SKM-1 treated with dmso at 0.1 percent for 144 hours (cell line): ENCODE measurements at regions not wholly inside any gene's neighbourhood (a gene's known extent, or its start where the extent isn't known, plus 50 kb on each side); places are given as distances from the start of the nearest gene placed in this dataset.

ENCODE experiments used
- DNase-seq: peaks from one replicate; lab custom pipeline; 2025; ENCODE audit not compliant: unreplicated experiment; lab: John Stamatoyannopoulos, UW

DNA sequence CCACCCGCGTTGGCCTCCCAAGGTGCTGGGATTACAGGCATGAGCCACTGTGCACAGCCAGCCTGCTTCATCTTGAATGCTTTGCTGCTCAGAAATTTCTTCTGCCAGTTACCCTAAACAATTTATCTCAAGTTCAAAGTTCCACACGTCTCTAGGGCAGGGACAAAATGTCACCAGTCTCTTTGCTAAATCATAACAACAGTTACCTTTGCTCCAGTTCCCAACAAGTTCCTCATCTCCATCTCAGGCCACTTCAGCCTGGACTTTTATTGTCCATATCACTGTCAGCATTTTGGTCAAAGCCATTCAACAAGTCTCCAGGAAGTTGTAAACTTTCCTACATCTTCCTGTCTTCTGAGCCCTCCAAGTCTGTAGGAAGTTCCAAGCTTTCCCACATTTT lies 159.5 kb upstream of the DYRK2 start:
- DNase-seq = no peak

DNA sequence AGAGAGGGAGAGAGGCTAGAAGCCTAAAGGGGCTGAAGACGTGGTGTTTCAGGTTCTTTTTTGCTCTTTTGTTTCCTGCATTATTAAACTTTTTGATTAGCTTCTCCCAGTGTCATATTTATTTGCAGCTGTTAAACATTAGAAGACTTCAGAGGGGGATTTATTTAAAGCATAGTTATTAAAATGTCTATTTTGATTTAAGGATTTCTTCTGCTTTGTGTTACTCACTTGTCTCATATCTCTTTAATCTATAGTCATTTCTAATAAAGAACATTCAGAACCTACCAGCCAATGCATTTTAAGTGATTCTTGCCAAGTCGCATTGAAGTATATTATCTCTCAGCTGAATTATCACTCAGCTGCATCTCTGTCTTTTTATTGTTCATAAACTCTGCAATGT lies 152.0 kb upstream of the DYRK2 start:
- no peak for DNase-seq

DNA sequence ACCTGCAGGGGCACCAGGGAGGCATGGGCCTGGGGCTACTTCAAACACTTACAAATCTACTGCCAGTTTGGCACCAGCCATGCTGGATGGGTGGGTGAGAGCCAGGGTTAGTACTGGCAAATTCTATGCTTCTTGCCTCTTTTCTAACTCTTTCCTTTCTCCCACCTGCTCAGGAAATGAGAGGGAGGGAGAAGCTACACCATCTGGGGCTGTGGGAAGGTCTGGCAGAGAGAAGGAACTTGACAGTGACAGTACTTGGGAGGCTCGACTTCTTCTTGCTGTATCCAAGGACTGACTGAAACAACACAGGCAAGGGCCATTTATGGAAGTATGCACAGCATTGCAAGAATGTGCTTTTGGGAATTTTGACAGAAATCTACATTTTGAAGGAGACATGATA lies 149.6 kb upstream of the DYRK2 start:
- DNase-seq = no peak

DNA sequence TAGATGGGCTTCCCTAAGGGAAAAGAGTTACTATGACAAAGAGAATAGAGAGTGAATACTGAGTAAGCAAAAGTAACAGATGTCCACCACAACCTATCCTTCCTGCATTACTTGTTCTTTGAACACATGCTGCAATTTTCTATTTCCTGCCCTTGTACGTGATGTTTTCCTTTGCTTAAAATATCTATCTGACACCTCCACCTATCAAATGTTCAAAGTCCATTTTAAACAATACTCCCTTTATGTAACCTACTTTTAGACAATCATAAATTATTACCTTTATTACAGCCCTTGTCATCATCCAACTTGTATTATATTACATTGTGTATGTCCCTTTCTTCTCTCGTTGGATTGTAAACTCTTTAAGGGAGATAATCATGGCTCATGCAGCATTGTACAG lies 147.2 kb upstream of the DYRK2 start:
- DNase-seq = no peak

DNA sequence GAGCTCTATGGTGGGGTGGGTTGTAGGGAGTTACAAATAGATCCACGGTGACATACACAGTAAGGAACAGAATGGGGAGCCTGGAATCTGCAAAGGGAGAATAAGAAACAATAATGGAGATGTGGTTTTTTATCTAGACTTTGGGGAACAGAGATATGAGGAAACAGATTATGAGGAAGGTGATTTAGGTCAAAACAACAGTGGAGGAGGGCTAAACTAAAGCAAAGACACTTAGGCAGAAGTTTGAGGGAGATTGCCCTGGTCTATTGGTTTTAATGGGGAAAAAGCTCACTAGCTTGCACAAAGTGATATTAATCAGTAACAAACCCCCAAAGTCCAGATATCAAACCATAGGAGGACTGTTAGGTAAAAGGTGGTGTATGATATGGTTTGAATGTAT lies 144.5 kb upstream of the DYRK2 start:
- DNase-seq = no peak

DNA sequence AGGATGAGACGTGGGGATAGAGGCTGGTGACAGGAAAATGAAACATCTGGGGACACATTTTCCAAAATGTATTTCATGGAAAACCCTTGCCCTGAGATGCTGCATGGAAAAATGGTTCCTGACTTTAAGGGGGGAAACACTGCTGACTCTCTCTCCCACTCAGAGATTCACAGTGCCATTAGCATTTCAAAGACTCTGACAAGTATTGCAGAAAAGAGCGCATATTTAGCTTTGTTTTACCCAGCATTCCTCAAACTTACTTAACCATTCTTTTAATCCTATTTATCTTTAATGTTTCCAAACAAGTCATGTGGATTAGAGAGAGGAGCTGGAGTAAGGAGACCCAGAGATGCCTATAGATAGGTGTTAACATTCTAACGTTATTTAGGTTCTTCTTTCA lies 141.8 kb upstream of the DYRK2 start:
- no peak for DNase-seq

DNA sequence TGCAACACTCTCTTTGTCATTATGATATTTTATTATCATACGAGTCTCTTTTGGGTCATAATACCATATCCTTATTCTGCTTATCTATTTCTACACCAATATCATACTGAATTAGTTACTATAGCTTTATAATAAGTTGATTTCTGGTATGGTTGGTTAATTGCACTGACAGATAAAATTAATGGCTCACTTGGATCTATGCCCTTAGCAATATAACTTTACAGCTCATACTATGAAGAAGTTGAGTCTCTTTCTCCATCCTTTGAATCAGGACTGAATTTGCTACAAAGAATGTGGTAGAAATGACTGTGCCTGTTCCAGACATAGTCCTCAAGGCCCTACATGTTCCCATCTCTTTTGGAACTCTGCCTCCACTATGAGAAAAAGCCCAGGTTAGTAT lies 139.7 kb upstream of the DYRK2 start:
- DNase-seq = no peak

DNA sequence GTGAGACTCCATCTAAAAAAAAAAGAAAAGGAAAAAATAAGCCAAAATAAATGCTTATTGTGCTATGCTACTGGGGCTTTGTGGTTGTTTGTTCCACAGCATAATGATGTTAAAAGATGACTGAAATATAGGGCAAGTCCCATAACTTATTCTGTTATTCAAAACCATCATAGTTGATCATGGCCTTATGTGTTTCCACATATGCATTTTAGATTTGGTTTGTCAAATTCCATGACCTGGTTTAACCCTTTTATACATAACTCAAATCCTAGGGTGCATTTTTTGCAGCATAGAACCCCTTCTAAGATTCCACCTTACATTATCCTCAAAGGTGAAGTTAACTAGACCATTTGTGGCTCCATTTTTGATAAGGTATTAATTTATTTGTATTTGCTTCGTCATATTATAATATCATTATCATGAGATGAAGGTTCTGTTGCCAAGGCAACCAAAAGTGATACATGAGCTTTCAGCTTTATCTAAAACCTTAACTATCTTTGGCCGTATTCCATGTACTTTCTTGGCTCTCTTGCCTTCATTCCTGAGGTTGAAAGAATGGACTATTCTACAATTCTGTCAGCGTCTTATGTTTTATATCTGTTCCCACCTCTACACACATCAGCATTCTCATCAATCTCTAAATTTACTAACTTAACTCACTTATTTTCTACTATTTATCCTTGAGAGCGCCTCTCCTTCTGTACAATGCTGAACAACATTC lies 138.7 kb upstream of the DYRK2 start:
- DNase-seq = no peak

DNA sequence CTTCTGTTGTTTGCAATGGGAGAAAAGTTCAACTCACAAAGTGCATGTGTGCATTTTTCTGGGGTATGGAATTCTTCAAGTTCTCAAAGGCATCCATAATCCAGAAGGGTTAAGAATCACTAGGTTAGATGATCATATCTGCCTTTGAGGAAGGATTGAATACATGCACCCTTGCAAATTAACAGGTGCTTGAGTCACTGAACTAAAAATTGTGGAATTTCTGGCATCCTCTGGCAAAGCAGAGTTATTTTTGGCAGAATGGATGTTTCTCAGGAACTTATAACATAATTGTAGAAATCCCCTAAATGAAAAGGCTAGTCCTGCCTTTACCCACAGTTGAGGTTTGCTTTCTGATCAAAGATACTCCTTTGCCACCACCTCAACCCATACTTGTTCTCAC lies 136.5 kb upstream of the DYRK2 start:
- no peak for DNase-seq

DNA sequence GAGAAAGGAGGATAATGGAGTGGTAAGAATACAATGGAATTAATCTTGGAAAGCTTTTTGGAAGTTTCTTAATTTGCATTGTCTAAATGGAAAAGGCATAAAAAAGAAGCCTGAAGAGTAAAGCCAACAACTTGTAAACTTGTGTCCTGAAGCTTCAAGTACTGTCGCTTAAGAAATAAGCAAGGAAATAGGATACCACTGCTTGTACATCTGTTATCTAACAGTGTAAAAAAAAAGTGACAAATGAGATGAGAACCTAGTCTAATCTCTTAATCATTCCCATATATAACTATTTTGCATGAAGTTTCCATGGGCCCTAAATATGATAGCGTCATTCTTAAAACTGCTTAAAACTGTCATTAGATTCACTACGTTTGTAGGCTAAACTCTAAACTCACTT lies 134.0 kb upstream of the DYRK2 start:
- DNase-seq = no peak

DNA sequence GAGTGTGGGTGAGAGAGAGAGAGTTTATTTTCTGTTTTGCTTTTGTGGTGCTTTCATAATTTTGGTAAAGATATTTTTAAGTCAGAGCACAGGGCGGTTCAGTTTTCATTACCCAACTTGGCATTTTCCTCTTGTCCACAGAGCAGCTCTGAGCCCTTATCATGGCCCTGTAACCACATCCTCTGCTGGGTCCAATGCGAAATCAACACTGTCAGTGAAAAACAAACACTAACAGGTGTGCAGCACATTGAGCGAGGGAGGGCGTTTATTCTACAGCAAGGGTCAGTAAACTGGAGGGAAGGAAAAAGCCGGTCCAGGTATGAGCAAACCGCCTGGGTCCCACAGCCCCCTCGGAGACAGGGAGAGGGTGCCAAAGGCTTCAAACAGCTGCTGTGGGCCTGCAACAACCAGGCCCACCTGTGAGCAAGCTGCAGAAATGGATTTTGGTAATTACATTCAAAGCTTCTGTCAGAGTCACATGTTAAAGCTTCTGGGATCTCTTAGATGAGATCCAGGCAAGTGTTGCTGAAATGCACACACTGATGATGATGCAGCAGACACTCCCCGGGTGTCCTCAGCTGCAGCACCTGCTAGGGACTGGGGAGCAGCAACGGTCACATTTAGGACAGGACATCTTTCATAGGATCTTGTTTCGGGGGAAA lies 132.7 kb upstream of the DYRK2 start:
- DNase-seq = no peak

DNA sequence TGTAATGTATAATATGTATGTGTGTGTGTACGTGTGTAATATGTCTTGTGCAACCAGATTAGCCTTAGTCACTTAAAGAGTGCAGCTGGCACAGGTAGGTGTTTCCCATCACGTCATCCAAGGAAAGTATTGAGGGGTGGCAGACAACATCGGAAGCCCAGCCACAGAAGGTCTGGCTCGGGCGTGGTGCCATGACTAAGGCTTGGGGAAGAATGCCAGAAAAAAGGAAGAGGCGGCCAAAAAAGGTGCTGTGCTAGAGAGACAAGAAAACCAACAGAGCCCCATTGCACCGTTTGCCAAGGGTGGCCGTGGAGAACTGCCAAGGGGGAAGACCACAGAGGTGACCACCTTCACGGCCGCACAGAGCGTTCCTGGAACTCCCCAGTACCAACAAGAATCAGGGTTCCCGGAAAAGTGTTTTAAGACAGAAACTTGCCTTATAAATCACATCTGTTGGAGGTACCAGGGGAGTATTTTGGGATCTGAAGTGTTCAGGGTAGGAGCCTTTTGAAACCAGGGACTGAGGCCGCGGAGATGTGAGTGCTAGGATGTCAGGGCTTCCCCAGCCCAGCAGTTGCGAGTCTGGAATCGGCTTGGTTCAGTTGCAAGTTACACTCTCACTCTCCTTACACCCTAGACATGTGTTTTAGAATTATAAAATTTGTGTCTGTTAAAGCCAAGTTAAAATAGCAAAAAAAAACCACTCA lies 131.2 kb upstream of the DYRK2 start:
- no peak for DNase-seq

DNA sequence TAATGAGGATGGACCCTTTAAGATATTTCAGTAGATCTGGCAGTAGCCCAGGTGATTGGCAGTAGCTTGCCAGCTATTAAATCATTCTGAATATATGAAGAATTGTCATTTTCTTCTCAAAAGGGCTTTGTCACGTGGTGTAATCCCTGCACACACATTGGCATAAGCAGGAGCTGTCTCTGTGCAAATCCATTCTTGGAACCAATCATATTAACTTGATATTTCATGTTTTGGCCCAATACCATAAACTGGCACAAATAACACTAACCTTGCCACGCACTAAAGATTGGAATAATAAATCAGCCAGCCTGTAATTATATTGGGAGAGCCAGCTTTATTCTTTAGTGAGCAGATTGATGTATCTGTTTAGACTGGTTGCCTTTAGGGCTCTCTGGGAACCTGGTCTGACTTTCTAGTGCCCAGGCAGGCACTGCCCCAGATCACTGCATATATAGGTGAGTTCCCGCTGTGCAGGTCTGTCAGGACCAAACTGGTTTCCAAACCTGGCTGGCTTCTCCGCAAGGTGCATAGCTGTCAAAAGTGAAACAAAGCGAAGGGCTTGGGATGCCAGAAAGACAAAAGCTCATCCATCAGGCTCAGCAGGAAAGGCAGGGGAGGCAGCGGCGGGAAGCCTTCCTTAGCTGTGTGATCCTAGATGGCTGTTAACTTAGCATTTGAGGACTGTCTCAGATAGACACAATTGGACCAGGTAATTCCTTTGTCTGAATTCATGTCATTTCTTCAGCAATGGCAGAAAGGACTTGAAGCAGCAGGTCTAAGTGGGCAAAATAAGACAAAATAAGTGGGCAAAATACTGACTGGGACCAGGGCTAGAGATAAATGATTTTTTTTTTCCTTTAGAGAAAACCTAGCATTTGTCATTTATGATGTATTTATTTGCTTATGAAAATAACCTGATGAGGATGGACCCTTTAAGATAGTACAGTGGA lies 128.8 kb upstream of the DYRK2 start:
- no peak for DNase-seq

DNA sequence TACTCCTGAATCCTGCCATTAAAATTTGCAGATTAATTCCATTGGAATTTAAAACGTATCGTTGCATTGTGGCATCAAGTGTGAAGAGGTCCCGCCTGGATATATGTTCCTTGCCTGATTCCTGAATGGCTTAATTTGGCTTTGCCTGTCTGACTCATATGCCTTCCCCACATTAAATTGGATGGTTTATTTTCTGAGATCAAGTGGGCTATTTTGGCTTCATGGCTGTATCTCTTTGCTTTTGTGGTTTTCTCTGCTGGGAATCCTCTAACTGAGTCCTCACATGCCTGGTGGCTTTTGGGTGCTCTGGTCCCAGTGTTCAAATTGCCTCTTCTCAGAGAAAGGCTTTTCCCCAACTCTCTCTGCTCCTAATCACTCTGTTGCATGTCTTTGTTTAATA lies 127.9 kb upstream of the DYRK2 start:
- DNase-seq = no peak

DNA sequence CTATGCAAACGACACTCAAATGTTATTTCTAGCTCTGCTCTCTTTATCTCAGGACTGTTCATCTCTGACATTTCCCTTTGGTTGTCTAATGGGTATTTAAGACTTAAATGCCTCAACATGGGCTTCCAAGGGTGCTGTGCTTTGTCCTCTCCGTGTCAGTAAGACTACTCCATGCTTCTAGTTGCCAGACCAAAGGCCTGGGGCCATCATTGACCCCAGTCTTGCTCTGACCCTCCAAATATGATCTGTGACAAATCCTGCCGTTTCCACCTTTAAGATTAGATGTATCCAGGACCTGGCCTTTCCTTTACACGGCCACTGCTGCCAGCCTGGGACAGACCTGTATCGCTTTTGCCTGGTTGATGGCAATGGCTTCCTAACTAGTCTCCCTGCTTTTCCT lies 126.3 kb upstream of the DYRK2 start:
- DNase-seq = no peak

DNA sequence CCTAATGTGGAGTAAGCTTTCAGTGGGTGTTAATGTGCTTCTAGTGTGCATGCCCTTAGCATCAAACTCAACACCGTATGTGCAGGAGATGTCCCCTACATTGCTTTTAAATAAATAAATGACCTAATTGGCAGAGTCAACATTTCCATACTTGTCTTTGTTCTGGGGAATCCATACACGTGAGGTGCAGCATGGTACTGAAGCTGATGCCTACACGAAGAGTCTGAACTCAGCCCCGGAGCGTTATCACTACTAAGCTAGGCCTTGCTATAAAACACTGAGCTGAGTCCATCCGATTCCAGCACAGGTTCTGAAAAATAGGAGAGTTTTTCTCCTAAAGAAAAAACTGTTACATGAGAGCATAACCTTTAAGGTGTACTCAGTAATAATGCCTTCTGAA lies 125.0 kb upstream of the DYRK2 start:
- no peak for DNase-seq

DNA sequence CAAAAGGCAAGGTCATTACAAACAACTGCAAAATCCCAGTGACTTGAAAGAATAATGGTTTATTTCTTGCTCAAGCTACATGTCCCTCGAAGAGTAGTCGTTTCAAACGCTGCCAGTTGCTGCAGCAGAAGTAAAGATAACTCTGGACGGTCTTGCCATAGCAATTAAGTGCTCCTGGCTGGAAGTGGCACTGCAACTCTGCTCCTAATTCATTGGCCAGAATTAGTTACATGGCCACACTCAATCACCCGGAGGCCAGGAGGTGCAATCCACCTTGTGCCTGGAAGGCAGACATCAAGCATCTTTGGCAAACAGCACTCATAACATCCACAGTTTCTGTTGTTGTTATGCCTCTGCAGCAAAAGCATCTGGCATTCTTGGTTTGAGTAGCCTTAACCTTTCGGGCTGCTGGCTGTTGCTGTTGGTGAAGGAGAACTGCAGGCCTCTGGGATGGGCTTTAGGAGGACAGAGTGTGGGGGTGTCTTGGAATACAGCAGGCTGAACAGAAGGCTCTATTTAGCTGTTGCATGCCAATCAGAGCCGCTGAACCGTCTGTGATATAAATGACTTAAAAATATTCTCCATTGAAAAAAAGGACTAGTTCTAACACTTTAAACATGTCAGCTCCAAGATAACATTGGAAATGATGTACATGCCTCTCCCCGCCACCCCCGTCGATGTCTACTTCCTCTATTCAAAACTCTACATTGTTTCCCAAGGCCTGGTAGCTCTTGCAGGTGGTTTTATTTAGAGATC lies 123.5 kb upstream of the DYRK2 start:
- no peak for DNase-seq

DNA sequence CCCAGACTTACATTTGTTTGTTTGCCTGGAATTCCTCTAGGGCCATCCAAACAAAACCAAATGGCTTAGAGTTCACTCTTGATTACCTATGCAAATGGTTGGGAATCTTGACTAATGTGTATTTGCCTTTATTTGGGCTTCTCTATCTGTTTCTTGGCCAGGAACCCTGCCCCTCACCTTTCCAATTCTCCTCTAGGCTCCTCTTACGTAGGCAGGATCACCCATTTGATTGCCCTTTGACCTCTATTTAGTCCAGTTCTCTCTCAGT lies 123.0 kb upstream of the DYRK2 start:
- no peak for DNase-seq

DNA sequence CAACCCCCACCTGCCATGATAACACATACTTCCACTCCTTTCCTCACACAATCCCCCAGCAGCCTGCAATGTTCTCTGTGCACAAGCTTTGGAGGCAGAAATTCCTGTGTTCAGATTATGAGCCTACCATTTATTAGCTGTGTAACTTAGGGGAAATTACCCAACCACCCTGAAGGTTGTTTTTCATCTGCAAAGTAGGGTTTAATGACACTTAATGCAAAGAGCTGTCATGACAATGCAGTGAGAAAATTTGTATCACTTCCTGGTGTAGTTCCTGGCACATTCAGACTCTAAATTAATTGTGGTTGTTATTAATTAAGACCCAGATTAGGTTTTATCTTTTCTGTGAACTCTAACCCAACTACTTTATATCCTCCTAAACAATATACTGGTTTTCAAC lies 122.4 kb upstream of the DYRK2 start:
- DNase-seq = no peak

DNA sequence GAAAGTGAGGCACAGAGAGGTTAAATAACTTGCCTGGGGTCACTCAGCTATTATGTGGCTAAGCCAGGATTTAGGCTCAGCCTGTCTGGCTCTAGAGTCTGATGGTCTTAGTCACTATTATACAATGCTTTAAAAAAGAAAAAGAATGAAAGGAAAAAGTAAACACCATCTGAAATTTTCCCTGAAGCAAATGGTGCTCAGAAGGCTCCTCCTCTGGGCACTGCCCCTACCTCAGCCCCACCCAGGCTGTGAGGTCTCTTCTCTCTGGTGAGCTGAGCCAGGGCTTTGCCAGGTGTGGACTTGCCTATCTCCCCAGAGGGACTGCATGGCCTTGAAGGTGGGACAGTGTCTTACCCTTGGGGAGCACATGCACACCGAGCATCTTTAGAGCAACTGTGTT lies 117.5 kb upstream of the DYRK2 start:
- no peak for DNase-seq

DNA sequence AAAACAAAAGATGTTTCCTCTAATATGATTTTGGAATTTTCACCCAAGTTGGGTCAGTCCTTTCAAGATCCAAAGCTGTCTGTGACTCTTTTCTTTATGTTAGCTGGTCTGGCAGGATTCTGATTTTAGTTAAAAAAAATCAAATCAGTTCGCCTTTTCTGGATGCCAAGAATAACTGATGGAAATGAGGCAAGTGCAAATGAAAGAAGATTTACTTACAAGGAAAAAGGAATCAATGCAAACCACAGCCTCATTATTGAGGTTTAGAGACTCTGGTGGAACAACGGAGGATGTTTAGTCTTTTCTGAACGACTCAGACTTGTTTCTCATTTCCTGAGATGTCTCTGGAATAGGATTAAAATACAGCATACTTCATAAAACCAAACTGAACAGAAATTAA lies 117.0 kb upstream of the DYRK2 start:
- DNase-seq = no peak
